ENCODE measurements at regions not wholly inside any gene's neighbourhood (a gene's known extent, or its start where the extent isn't known, plus 50 kb on each side); places are given as distances from the start of the nearest gene placed in this dataset.

GRCh38 chr2:120445449-120446143, 99.7 kb downstream of the INHBB start:
- BruUV-seq (replicated peaks) = no TSS peak
- no peak overlapping the region for H3K9ac ChIP-seq (ENCODE audit: insufficient read depth in 1 of 2, low read depth in 2 of 2, low read length in 2 of 2)
- intact Hi-C loops (cut with micrococcal nuclease) (no loop called here), in situ Hi-C loops (cut with MboI) (no loop called here)
- no peaks in the 10 kb centered on the region for H3K36me3 ChIP-seq (ENCODE audit: control insufficient read depth, insufficient read depth, low read length)
- H3K4me2 ChIP-seq (ENCODE audit: insufficient read depth, low read length) = no peak overlapping the region
- DNase-seq (ENCODE audit: extremely low read depth in 1 of 4, low spot score in 3 of 4) = peak in 1 of 4 experiments; percentile 37
- WGBS (ENCODE audit: insufficient coverage, low coverage, missing lambda C conversion rate) = 0% methylated on average over 7 of the region's 7 CpGs
- ATAC-seq = no peak
- peaks cover 23 to 76% of the 10 kb centered on the region in 2 experiments for H3K27me3 ChIP-seq (ENCODE audit: control insufficient read depth in 2 of 2, insufficient read depth in 2 of 2, low read length in 2 of 2)
- ChIA-PET POLR2A (interaction anchor here (0.7 kb wide), 1 partner anchor 9 kb away, joined by 3 read pairs; no protein-coding TSS in a partner anchor), CTCF (ENCODE audit: low intra/inter-chr PET ratio) (no interaction called here)
- H3K4me1 ChIP-seq (replicated peaks in 1 of 2; ENCODE audit: control insufficient read depth in 2 of 2, insufficient read depth in 2 of 2, low read length in 2 of 2) = peaks cover 0 to 18% of the 10 kb centered on the region in 2 experiments; a peak in 2 of 5 replicates
- no peak overlapping the region for H2AFZ ChIP-seq (ENCODE audit: low read depth, low read length)
- H3K4me3 ChIP-seq = no peak overlapping the region
- no peaks in the 10 kb centered on the region for H3K9me1 ChIP-seq (ENCODE audit: control insufficient read depth, insufficient read depth, low read length)
- H3K9me3 ChIP-seq (replicated peaks; ENCODE audit: control insufficient read depth, insufficient read depth, low read depth, low read length) = no peaks in the 10 kb centered on the region
- no peak overlapping the region for H3K27ac ChIP-seq (ENCODE audit: extremely low read depth, low read depth, low read length)
- no peaks in the 10 kb centered on the region; the same call in 1 of the 2 replicates for H4K20me1 ChIP-seq (replicated peaks; ENCODE audit: control insufficient read depth, insufficient read depth, low read length)
- H3K79me2 ChIP-seq (ENCODE audit: control insufficient read depth, insufficient read depth, low read length) = no peaks in the 10 kb centered on the region
- TF ChIP-seq ZNF609 (CRISPR knock-in tag; IDR thresholded peaks at IDR 0.05; ENCODE audit: borderline replicate concordance) (no peak), ZBTB40 (IDR thresholded peaks at IDR 0.05) (peak; percentile 50), ZBTB40 (CRISPR knock-in tag; IDR thresholded peaks at IDR 0.05) (no peak), TARDBP (IDR thresholded peaks at IDR 0.05) (no peak), SETDB1 (IDR thresholded peaks at IDR 0.05; ENCODE audit: low read length) (no peak)
- TF ChIP-seq, protein P1, sequence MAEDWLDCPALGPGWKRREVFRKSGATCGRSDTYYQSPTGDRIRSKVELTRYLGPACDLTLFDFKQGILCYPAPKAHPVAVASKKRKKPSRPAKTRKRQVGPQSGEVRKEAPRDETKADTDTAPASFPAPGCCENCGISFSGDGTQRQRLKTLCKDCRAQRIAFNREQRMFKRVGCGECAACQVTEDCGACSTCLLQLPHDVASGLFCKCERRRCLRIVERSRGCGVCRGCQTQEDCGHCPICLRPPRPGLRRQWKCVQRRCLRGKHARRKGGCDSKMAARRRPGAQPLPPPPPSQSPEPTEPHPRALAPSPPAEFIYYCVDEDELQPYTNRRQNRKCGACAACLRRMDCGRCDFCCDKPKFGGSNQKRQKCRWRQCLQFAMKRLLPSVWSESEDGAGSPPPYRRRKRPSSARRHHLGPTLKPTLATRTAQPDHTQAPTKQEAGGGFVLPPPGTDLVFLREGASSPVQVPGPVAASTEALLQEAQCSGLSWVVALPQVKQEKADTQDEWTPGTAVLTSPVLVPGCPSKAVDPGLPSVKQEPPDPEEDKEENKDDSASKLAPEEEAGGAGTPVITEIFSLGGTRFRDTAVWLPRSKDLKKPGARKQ (CRISPR knock-in tag; IDR thresholded peaks at IDR 0.05) = no peak
- FAIRE-seq = peak; percentile 26
